IMR-90 (cell line): ENCODE measurements at regions not wholly inside any gene's neighbourhood (a gene's known extent, or its start where the extent isn't known, plus 50 kb on each side); places are given as distances from the start of the nearest gene placed in this dataset.

Experiments
- BHLHE40 ChIP-seq: fragments of 150-350 bp; IDR thresholded peaks from 2 replicates; pipeline ENCODE4 v1.6.1; 2016; ENCODE audit warnings: mild to moderate bottlenecking, low read depth, low read length
- CEBPB ChIP-seq: IDR thresholded peaks from 2 replicates; pipeline ENCODE4 v1.6.1; 2012; ENCODE audit warnings: low read depth, low read length, improper control_type of control experiment
- CHD1 ChIP-seq: IDR thresholded peaks from 2 replicates; pipeline ENCODE4 v1.6.1; 2012; ENCODE audit warnings: low read depth, low read length, improper control_type of control experiment
- CTCF ChIP-seq: conservative IDR thresholded peaks from 2 replicates; pipeline ENCODE4 v1.5.1; 2012; ENCODE audit warnings: mild to moderate bottlenecking, low read depth, low read length, improper control_type of control experiment
- ELK1 ChIP-seq: fragments of 150-350 bp; IDR thresholded peaks from 2 replicates; pipeline ENCODE4 v1.6.1; 2016; ENCODE audit warnings: low read depth, mild to moderate bottlenecking, low read length, moderate library complexity, borderline replicate concordance
- FOS ChIP-seq: fragments of 150-350 bp; IDR thresholded peaks from 2 replicates; pipeline ENCODE4 v1.6.1; 2016; ENCODE audit warnings: low read depth, low read length
- MAFK ChIP-seq: IDR thresholded peaks from 2 replicates; pipeline ENCODE4 v1.6.1; 2012; ENCODE audit warnings: low read depth, low read length, improper control_type of control experiment
- MAZ ChIP-seq: IDR thresholded peaks from 2 replicates; pipeline ENCODE4 v1.6.1; 2012; ENCODE audit warnings: low read depth, mild to moderate bottlenecking, low read length, improper control_type of control experiment, moderate library complexity, borderline replicate concordance
- MXI1 ChIP-seq: IDR thresholded peaks from 2 replicates; pipeline ENCODE4 v1.6.1; 2012; ENCODE audit warnings: low read depth, mild to moderate bottlenecking, low read length, moderate library complexity, borderline replicate concordance
- POLR2A ChIP-seq: IDR thresholded peaks from 2 replicates; pipeline ENCODE4 v1.6.1; 2012; ENCODE audit warnings: mild to moderate bottlenecking, low read depth, low read length
- RAD21 ChIP-seq: IDR thresholded peaks from 2 replicates; pipeline ENCODE4 v1.6.1; 2012; ENCODE audit warnings: low read length, improper control_type of control experiment
- RCOR1 ChIP-seq: IDR thresholded peaks from 2 replicates; pipeline ENCODE4 v1.6.1; 2012; ENCODE audit warnings: mild to moderate bottlenecking, low read length, improper control_type of control experiment; ENCODE audit not compliant: insufficient replicate concordance
- RFX5 ChIP-seq: IDR thresholded peaks from 2 replicates; pipeline ENCODE4 v1.8.0; 2012; ENCODE audit warnings: low read depth, mild to moderate bottlenecking, low read length, moderate library complexity
- SMC3 ChIP-seq: fragments of 150-350 bp; IDR thresholded peaks from 2 replicates; pipeline ENCODE4 v1.6.1; 2016; ENCODE audit warnings: low read depth, mild to moderate bottlenecking, antibody characterized with exemption, low read length, moderate library complexity

- no peak for TF ChIP-seq CEBPB
- no peak for TF ChIP-seq FOS
- TF ChIP-seq RFX5, result no peak
- no peak for TF ChIP-seq POLR2A
- no peak for TF ChIP-seq CTCF
- TF ChIP-seq MAFK, result no peak
- TF ChIP-seq BHLHE40, result no peak
- TF ChIP-seq SMC3, result no peak
- TF ChIP-seq MXI1, result no peak
- no peak for TF ChIP-seq RAD21
- TF ChIP-seq MAZ, result no peak
- TF ChIP-seq RCOR1, result no peak
- no peak for TF ChIP-seq CHD1
- no peak for TF ChIP-seq ELK1
Measured at GRCh38 chr11:92311616-92312449, 87.2 kb downstream of the FAT3 start.
